DND-41 (cell line): ENCODE measurements at regions not wholly inside any gene's neighbourhood (a gene's known extent, or its start where the extent isn't known, plus 50 kb on each side); places are given as distances from the start of the nearest gene placed in this dataset.

ENCODE experiments used
- EZH2 ChIP-seq: IDR thresholded peaks from 3 replicates; pipeline ENCODE4 v1.6.1; 2012; ENCODE audit warnings: borderline replicate concordance, low read depth, mild to moderate bottlenecking, moderate library complexity, low read length, inconsistent platforms; ENCODE audit not compliant: severe bottlenecking
- TF ChIP-seq, protein P1 (sequence below): IDR thresholded peaks from 2 replicates; pipeline ENCODE4 v1.5.1; 2012; ENCODE audit warnings: borderline replicate concordance, low read length, moderate library complexity, mild to moderate bottlenecking; ENCODE audit not compliant: poor library complexity, severe bottlenecking; ENCODE audit errors: extremely low read depth

- TF ChIP-seq, protein P1, sequence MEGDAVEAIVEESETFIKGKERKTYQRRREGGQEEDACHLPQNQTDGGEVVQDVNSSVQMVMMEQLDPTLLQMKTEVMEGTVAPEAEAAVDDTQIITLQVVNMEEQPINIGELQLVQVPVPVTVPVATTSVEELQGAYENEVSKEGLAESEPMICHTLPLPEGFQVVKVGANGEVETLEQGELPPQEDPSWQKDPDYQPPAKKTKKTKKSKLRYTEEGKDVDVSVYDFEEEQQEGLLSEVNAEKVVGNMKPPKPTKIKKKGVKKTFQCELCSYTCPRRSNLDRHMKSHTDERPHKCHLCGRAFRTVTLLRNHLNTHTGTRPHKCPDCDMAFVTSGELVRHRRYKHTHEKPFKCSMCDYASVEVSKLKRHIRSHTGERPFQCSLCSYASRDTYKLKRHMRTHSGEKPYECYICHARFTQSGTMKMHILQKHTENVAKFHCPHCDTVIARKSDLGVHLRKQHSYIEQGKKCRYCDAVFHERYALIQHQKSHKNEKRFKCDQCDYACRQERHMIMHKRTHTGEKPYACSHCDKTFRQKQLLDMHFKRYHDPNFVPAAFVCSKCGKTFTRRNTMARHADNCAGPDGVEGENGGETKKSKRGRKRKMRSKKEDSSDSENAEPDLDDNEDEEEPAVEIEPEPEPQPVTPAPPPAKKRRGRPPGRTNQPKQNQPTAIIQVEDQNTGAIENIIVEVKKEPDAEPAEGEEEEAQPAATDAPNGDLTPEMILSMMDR, result no peak
- TF ChIP-seq EZH2, result no peak
Observed at GRCh38 chr9:18002718-18003438, 424.0 kb downstream of the SH3GL2 start.
